BJ (cell line): ENCODE measurements at regions not wholly inside any gene's neighbourhood (a gene's known extent, or its start where the extent isn't known, plus 50 kb on each side); places are given as distances from the start of the nearest gene placed in this dataset.
A peak's percentile ranks its signal among the peaks of the same experiment; 100 is the strongest.
"Not testable (repeated sequence)": the region's sequence is repeated elsewhere in the genome, so short reads cannot be mapped to it uniquely, and the experiment has no call there.

Experiments used
- CTCF ChIA-PET: fragments of 350-600 bp; formaldehyde crosslinking; extraction: SDS; loops from one replicate; lab custom pipeline; 2021; ENCODE audit warnings: antibody characterized with exemption, inconsistent platforms; lab: Yijun Ruan, JAX
- POLR2A ChIA-PET: fragments of 300-600 bp; sonication (Branson Sonifier 250); formaldehyde crosslinking; extraction: SDS; loops from one replicate; lab custom pipeline; 2021; ENCODE audit warnings: antibody characterized with exemption; lab: Charles Lee
- DNase-seq: peaks from one replicate; pipeline ENCODE4 v3.0.0-alpha.2; 2011; ENCODE audit warnings: low read depth
- H3K27me3 ChIP-seq: 2 replicates; pipeline ENCODE4 v1.6.0; 2011; ENCODE audit warnings: low read length; ENCODE audit not compliant: control insufficient read depth, insufficient read depth
- H3K36me3 ChIP-seq: 2 replicates; pipeline ENCODE4 v1.5.1; 2011; ENCODE audit warnings: low read length; ENCODE audit not compliant: control insufficient read depth, insufficient read depth
- H3K4me3 ChIP-seq: 2 replicates; pipeline ENCODE4 v1.5.1; 2011; ENCODE audit warnings: low read depth, mild to moderate bottlenecking, control low read depth, low read length
- TF ChIP-seq, protein P1 (sequence below): IDR thresholded peaks from 2 replicates; pipeline ENCODE4 v1.5.1; 2011; ENCODE audit warnings: low read depth, mild to moderate bottlenecking, control low read depth, inconsistent platforms, low read length, moderate library complexity; ENCODE audit not compliant: insufficient read depth

DNA sequence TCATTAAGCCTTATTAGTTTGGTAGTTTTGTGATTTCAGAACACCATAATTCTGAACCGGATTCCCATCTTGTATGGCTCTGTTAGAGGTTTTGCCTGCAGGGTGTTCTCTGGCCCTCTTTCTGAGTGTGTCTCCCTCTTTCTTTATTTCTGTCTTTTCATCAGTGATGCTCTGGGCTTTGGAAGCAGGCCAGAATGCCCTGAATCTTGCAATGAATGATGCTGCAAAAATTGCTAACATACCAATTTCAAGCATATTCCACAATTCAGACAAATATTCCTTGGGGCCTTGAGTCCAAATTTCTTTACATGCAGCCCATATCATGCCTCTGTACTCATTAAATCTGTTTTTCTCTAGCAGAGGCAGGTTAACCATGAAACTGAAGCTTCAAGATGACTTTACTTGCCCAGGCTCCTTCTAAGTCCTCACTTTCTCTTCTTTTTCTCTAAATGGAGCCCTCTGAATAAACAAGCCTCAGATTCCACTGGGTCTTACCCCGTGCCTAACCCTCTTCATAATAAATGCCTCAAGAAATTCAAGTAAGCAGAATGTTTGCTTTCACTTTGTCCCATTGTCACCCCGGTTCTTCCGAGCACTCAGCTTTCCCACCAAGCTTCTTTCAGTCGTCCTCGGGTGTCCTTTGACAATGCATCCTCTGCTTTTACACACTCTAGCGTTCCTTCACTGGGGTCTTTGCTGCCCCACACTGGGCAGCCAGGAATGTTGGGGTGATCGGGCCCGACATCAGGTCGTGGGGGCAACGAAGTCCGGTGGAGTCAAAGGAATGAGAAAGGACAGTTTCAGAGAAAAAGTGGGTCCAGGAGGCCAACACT lies 78.8 kb upstream of the SLC38A4 start:
- H3K27me3 ChIP-seq = no peaks in the 10 kb centered on the region
- TF ChIP-seq, protein P1, sequence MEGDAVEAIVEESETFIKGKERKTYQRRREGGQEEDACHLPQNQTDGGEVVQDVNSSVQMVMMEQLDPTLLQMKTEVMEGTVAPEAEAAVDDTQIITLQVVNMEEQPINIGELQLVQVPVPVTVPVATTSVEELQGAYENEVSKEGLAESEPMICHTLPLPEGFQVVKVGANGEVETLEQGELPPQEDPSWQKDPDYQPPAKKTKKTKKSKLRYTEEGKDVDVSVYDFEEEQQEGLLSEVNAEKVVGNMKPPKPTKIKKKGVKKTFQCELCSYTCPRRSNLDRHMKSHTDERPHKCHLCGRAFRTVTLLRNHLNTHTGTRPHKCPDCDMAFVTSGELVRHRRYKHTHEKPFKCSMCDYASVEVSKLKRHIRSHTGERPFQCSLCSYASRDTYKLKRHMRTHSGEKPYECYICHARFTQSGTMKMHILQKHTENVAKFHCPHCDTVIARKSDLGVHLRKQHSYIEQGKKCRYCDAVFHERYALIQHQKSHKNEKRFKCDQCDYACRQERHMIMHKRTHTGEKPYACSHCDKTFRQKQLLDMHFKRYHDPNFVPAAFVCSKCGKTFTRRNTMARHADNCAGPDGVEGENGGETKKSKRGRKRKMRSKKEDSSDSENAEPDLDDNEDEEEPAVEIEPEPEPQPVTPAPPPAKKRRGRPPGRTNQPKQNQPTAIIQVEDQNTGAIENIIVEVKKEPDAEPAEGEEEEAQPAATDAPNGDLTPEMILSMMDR = no peak

DNA sequence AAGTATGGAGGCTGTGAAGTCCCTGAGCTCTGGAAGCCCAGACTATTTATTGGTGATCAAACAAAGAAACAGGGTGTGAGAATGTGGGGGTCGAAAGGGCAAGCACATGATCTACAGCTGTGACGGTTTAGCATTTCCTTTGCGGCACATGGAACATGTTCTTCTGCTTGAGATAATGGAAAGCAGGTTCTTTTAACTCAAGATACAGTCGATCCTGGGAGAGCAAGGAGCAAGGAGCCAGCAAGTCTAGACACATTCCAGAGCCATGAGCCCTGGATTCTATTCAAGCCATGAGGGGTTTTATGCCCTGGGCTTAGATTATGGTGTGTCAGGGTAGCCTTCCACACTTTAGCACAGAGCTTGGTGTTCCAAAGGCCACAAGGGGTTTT lies 79.4 kb upstream of the SLC38A4 start:
- not testable (repeated sequence) for H3K27me3 ChIP-seq, H3K4me3 ChIP-seq, H3K36me3 ChIP-seq
- ChIA-PET CTCF (interaction anchor here (1.0 kb wide), 1 partner anchor 244 kb away, joined by 3 read pairs; no protein-coding TSS in a partner anchor), POLR2A (interaction anchor here (0.6 kb wide), 1 partner anchor 79 kb away, joined by 3 read pairs; no protein-coding TSS in a partner anchor)
- DNase-seq = peak; percentile 82

More for the DNA sequence above, 78.8 kb upstream of the SLC38A4 start:
- CTCF ChIA-PET = interaction anchor here (1.0 kb wide), 1 partner anchor 243 kb away, joined by 3 read pairs; no protein-coding TSS in a partner anchor
- H3K4me3 ChIP-seq = no peak overlapping the region
- DNase-seq = no peak
- POLR2A ChIA-PET = interaction anchor here (0.6 kb wide), 1 partner anchor 80 kb away, joined by 3 read pairs; no protein-coding TSS in a partner anchor
- no peaks in the 10 kb centered on the region for H3K36me3 ChIP-seq

DNA sequence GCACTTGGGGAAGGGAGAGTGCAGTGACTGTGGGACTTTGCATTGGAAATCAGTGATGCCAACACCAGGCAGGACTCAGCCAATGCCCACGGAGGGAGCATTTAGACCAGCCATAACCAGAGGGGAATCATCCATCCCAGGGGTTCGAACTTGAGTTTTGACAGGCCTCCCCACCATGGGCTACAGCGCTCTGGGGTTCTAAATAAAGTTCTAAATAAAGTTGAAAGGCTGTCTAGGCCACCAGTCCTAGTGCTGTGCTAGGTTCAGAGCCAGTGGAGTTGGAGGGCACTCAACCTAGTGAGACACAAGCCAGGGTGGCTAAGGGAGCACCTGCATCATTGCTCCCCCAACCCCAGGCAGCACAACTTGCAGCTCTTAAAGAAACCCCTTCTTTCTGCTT lies 82.0 kb upstream of the SLC38A4 start:
- Histone ChIP-seq H3K27me3 (no peaks in the 10 kb centered on the region), H3K36me3 (no peaks in the 10 kb centered on the region), H3K4me3 (no peak overlapping the region)
- TF ChIP-seq, protein P1 = no peak
- POLR2A ChIA-PET = no interaction called here
- no peak for DNase-seq
- CTCF ChIA-PET = no interaction called here

DNA sequence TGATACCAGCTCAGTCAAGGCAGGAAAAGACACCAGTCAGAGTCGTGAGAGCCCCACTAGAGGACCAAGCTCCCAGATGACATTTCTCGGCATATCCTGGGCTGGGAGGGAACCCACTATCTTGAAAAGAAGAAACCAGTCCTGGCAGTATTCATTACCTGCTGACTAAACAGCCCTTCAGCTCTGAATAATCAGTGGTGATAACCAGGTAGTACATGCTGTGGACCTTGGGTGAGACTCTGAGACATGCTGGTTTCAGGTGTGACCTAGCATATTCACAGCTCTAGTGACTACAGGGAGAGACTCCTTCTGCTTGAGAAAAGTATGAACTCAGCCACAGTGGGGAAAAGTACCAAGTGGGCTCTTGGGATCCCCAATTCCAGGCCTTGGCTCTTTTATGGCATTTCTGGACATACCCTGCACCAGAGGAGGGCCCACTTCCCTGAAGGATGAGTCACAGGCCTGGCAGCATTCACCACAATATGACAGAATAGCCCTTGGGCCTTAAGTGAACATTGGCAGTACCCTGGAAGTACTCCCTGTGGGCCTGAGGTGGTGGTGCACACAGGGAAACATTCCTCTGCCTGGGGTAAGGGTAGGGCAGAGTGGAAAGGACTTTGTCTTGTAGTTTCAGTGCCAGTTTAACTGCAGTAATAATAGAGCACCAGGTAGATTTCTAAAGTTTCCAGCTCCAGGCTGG lies 82.6 kb upstream of the SLC38A4 start:
- ChIA-PET CTCF (interaction anchor here (0.7 kb wide), 1 partner anchor 78 kb away, joined by 3 read pairs; no protein-coding TSS in a partner anchor), POLR2A (no interaction called here)
- DNase-seq = no peak
- H3K4me3 ChIP-seq = no peak overlapping the region
- TF ChIP-seq, protein P1 = no peak
- H3K27me3 ChIP-seq = no peaks in the 10 kb centered on the region
- H3K36me3 ChIP-seq = no peaks in the 10 kb centered on the region

DNA sequence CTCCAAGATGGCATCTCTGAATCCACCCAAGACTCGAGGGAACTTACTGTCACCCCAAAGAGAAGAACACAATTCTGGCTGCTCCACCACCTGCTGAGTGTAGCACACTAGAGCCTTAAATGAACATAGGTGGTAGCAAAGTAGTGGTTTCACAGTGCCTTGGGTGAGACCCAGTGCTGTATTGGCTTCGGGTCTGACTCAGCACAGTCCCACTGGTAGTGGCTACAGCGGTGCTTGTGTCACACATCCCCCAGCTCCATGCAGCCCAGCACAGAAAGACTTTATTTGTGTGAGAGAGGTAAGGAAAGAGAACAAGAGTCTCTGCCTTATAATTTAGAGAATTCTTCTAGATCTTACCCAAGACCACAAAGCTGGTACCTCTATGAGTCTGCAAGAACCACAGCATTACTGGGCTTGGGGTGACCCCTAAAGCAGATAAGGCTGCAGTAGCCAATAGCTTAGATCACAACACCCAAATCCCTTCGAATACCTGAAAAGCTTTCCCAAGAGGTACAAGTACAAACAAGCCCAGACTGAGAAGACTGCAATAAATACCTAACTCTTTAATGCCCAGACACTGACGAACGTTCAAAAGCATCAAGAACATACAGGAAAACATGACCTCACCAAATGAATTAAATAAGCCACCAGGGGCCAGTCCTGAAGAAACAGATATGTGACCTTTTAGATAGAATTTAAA lies 83.3 kb upstream of the SLC38A4 start:
- no peak for DNase-seq
- CTCF ChIA-PET = interaction anchor here (0.7 kb wide), 1 partner anchor 79 kb away, joined by 3 read pairs; no protein-coding TSS in a partner anchor
- TF ChIP-seq, protein P1 = no peak
- no peaks in the 10 kb centered on the region for H3K27me3 ChIP-seq
- no peaks in the 10 kb centered on the region for H3K36me3 ChIP-seq
- POLR2A ChIA-PET = no interaction called here
- H3K4me3 ChIP-seq = no peak overlapping the region
